WI38 (cell line): ENCODE measurements at regions not wholly inside any gene's neighbourhood (a gene's known extent, or its start where the extent isn't known, plus 50 kb on each side); places are given as distances from the start of the nearest gene placed in this dataset.

Experiments
- H3K4me3 ChIP-seq: 2 replicates; pipeline ENCODE4 v1.5.1; 2011; ENCODE audit warnings: low read depth, mild to moderate bottlenecking, control low read depth, low read length
- TF ChIP-seq, protein P1 (sequence below): IDR thresholded peaks from 2 replicates; pipeline ENCODE4 v1.5.1; 2012; ENCODE audit warnings: low read depth, mild to moderate bottlenecking, control low read depth, low read length

DNA sequence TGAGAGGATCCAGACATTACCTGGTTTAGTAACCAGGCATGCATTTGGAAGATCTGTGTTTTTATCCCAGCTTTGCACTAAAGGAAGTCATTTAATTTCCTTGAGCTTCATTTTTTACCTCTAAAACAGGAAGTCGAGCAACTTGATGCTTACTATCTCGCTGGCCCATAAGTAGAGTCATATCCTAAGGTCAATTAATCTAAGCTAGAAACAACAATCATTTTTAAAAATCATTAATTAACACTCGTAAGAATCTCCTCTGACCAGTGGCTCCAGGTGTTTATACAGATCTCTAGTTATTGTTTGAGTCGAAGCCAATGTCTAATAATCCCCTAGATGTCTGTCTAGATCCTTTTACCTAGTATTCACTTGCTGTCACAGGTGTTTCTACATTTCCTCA lies 355.8 kb upstream of the DCN start:
- TF ChIP-seq, protein P1, sequence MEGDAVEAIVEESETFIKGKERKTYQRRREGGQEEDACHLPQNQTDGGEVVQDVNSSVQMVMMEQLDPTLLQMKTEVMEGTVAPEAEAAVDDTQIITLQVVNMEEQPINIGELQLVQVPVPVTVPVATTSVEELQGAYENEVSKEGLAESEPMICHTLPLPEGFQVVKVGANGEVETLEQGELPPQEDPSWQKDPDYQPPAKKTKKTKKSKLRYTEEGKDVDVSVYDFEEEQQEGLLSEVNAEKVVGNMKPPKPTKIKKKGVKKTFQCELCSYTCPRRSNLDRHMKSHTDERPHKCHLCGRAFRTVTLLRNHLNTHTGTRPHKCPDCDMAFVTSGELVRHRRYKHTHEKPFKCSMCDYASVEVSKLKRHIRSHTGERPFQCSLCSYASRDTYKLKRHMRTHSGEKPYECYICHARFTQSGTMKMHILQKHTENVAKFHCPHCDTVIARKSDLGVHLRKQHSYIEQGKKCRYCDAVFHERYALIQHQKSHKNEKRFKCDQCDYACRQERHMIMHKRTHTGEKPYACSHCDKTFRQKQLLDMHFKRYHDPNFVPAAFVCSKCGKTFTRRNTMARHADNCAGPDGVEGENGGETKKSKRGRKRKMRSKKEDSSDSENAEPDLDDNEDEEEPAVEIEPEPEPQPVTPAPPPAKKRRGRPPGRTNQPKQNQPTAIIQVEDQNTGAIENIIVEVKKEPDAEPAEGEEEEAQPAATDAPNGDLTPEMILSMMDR: no peak
- no peak overlapping the region for H3K4me3 ChIP-seq

DNA sequence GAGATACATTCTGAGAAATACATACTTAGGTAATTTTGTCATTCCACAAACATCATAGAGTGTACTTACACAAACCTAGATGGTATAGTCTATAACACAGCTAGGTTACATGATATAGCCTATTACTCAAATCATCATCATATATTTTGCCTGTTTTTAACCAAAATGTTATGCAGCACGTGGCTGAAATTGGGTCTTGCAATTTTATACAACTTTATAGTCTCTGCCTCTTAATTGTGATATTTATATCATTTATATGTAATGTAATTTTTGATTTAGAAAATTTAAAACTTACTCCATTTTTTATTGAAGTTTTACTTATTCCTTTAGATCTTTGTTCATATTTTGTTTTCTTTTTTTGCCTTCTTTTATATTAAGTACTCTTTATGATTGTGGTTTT lies 350.7 kb upstream of the DCN start:
- H3K4me3 ChIP-seq: no peak overlapping the region
- TF ChIP-seq, protein P1: no peak

- TF ChIP-seq, protein P1: no peak
- no peak overlapping the region for H3K4me3 ChIP-seq
Observed at GRCh38 chr12:91529829-91530228, 347.2 kb upstream of the DCN start.

DNA sequence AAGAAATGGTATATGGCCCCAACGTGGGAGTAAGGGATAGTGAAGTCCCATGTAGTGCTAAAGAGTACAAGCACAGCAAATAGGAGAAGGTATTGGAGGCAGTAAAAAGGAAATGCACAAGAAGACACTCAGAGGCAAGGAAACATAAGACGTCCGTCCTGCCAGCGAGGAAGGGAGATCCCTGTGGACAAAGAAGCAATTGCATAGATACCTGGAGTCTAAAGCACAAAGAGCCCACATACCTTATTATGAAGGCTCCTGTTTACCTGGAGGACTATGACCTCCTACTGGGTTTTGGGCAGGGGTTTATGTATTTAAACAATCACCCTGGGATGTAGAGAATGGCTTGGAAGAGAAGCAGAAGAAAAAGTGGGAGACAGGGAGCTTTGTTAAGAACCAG lies 341.2 kb upstream of the DCN start:
- H3K4me3 ChIP-seq: no peak overlapping the region
- TF ChIP-seq, protein P1: no peak

DNA sequence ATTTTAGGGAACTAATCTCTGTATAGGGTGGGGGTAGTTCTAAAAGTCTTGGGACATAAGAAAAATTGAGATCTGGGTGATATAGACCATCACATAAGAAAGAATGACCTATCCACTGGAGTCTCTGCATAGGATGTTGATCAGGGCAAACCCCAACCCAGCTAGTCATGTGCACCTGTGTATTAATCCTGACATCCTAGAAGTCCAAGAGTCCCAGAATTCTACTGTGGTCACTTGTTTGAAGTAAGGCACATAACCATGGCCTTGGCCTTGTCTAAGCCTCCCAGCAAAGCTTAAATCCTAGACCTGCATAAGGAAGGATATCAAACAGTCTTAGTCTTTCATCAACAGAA lies 334.1 kb upstream of the DCN start:
- TF ChIP-seq, protein P1: no peak
- H3K4me3 ChIP-seq: no peak overlapping the region

DNA sequence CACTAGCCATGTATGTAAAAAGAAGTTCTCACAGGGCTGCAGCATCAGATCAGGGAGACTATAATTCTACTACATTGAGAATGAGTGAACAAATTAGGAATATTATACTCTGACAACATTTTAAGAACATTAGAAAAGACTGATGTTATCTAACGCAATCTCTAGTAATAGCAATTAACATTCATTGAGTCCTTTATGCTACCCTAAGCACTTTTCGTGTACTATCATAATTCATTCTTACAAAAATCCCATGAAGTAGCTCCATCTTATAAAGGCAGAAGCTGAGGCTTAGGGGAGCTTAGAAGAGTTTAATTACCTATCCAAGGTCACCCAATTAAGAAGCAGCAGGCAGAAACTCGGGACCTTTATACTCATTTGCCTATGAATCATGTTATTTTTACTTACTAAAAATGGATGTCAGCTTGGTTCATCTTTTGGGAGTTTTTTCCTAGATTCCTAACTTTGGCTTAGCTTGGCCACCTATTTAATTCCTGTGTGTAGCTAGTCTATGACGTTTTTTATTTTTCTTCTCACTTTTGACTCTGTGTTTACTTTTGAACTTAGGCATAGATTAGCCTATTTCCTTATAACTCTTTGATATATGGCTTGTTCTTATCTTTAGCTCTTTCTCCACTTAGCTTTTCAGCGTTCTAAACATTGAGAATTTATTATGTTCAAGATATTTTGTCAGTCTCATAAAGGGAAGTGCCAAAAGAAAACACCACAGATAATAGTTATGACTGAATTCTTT lies 333.5 kb upstream of the DCN start:
- H3K4me3 ChIP-seq: no peak overlapping the region
- TF ChIP-seq, protein P1: no peak

- TF ChIP-seq, protein P1: no peak
Observed at GRCh38 chr12:91513313-91513712, 330.7 kb upstream of the DCN start.

More at GRCh38 chr12:91513313-91513712, 330.7 kb upstream of the DCN start:
- no peak overlapping the region for H3K4me3 ChIP-seq
